Lower leg skin (tissue), 3 donors: ENCODE measurements at regions not wholly inside any gene's neighbourhood (a gene's known extent, or its start where the extent isn't known, plus 50 kb on each side); places are given as distances from the start of the nearest gene placed in this dataset.

Source experiments
- POLR2A ChIP-seq, 2 donors: fragments of 450-650 bp; IDR thresholded peaks; one replicate each; pipeline ENCODE4 v1.6.1; 2016 to 2017; ENCODE audit warnings: antibody characterized with exemption in 2 of 2, mild to moderate bottlenecking in 1 of 2, moderate library complexity in 1 of 2
- TF ChIP-seq, protein P1 (sequence below), 3 donors: fragments of 450-650 bp; IDR thresholded peaks; one replicate each; pipeline ENCODE4 v1.5.1; 2016; ENCODE audit warnings: antibody characterized with exemption in 3 of 3, mild to moderate bottlenecking in 3 of 3, moderate library complexity in 2 of 3

DNA sequence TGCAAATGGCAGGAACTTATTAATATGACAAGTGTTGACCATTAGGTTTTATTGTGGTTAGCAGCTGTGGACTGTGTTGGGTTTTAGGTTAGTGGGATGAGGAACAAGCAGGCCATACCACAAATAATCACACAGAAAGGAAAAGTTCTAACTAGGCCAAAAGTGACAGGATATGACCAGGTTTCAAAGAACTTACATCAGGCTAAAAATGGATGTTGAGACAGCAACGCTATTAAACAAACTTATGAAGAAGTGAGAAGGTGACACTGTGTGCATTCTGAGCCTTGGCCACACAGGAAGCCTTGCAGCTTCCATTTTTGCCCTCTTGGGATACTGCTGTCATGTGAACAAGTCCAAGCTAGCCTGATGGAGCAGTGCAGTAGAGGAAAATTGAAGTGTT, 568.8 kb downstream of the HTR7 start:
- TF ChIP-seq POLR2A (IDR thresholded peaks at IDR 0.05), result no peak
- TF ChIP-seq, protein P1, sequence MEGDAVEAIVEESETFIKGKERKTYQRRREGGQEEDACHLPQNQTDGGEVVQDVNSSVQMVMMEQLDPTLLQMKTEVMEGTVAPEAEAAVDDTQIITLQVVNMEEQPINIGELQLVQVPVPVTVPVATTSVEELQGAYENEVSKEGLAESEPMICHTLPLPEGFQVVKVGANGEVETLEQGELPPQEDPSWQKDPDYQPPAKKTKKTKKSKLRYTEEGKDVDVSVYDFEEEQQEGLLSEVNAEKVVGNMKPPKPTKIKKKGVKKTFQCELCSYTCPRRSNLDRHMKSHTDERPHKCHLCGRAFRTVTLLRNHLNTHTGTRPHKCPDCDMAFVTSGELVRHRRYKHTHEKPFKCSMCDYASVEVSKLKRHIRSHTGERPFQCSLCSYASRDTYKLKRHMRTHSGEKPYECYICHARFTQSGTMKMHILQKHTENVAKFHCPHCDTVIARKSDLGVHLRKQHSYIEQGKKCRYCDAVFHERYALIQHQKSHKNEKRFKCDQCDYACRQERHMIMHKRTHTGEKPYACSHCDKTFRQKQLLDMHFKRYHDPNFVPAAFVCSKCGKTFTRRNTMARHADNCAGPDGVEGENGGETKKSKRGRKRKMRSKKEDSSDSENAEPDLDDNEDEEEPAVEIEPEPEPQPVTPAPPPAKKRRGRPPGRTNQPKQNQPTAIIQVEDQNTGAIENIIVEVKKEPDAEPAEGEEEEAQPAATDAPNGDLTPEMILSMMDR (IDR thresholded peaks at IDR 0.05), result no peak
